ENCODE measurements at regions not wholly inside any gene's neighbourhood (a gene's known extent, or its start where the extent isn't known, plus 50 kb on each side); places are given as distances from the start of the nearest gene placed in this dataset.

DNA sequence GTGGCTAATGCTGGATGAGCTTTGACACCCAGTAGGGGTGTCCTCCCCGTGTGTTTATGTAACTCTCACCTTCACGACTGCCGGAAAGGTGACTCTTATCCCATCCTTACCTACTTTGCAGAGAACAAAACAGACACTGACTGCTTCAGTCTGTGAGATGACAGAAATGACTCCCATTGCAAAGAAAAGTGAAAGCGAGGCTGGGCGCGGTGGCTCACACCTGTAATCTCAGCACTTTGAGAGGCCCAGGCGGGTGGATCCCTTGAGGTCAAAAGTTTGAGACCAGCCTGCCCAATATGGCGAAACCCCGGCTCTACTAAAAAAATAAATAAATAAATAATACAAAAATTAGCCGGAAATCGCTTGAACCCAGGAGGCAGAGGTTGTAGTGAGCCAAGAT, 106.4 kb upstream of the ANO1 start:
- no peak for DNase-seq

DNA sequence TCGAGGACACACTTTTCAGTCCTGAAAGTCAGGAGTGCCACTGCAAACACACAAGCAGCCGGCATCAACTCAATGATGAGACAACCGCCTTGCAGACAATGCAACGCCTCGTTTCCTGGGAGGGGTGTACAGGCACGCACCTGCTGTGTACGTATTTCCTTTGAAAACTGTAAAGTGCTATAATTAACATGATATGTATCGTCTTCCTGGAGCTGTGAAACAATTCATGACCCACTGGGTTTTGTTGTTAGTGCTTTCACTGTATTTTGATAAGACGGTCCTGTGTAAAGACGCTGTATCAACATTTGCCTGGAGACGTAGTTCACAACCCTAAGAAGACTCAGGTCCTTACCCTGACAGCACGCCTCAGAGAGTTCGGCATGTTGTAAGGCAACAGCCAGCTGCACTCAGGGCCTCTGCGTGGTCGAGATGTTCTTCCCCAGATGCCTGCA, 105.7 kb upstream of the ANO1 start:
- no peak for DNase-seq

DNA sequence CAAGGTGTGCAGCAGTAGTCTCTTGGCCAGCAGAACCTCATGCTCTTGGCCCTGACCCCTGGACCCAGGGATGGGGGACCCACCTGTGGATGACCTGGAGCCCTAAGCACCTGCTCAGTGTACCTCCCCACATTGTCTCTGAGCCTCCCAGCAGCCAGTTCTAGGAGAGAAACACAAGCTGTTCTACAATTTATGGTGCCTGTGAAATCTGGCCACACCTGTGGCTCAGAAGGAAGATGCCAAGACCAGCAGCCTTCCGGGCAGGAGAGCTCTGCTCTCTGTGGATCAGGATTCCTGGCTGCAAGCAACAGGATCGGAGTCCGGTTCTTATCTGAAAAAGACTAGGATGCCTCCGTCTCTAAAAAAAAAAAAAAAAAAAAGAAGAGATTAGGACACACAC, 103.6 kb upstream of the ANO1 start:
- no peak for DNase-seq

DNA sequence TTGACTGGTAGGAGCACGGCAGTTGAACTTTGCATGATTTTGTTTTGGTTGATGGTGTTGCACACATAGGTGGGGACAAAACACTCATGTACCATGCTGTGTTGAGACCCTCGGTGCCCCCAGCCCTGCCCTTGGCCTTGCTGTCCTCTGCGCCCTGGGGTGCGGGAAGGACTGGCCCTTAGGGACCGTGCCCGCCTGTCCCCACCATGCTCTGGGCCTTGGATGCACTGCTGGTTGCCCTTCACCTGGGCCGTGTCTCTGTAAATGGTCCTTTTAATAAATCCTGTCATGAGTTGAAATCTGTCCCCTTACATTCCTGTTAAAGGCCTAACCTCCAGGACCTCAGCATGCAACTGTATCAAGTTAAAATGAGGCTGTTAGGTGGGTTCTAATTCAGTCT, 102.3 kb upstream of the ANO1 start:
- DNase-seq, result no peak

DNA sequence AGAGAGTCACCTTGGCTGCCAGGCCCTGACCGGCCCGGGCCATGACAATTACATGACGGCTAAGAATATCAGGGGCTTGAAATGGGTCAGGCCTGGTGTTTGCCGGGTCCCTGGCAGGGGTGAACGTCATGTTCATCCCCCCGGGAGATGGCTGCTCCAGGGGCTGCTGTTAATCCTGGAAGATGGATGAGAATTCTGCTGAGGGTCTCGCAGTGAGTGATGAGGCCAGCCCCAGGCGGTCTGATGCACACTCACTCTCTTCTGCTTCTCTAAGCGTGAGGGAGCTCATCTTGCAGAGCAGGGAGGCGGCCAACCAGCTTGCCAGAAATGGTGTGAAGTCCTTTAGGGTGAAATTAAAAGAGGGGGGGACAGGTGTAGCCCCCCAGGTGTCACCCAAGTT, 101.3 kb upstream of the ANO1 start:
- DNase-seq, result no peak

DNA sequence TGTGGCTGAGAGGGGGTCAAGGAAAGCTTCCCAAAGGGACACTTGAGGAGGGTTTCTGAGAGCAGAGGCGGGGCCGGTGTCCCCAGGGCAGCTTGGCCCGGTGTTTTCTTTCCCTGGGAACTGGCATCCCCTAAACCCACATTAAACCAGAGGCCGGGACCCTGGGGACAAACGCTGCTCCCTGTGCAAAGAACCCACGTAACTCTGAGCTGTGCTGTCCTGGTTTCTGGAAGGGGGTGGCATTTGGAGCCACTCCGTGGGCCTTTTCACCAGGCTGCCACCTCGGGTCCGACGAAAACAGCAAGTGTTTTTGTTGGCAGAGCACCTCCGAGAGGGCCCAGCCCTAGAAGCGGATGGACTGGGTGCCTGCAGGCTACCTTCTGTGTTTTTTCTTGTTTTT, 100.2 kb upstream of the ANO1 start:
- DNase-seq, result no peak

DNA sequence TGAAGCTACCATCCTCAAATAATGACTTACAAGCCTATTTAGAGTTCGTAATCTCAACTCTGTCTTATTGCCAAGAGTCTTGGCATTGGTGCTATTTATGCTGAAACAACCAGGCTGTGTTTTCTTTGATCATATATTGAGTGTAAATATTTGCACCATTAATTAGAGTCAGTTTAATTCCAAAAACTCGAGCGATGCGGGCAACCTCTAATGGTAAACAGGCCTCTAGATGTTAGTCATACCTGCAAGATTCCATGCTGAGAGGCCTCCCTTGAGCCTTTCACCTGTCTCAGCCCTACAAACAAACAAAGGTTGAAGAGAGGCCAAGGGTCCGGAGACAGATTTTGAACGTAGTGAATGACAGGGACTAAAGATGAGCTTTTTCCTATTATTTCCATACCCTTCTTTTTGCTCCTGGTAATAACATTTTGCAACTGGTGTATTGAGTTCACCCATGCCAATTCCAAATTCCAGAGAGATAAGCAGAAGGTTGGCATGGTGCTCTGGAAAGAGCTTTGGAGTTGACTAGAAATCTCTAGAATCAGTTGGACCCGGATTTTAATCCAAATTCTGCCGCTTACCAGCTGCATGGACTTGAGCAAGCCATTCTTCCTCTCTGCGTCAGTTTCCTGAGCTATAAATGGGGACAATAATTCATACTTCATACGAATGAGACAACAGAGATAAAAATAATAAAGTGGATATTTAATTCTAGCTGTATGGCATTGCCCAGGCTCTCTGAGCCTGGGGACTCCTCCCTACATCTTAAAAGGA, 99.1 kb upstream of the ANO1 start:
- DNase-seq, result no peak

DNA sequence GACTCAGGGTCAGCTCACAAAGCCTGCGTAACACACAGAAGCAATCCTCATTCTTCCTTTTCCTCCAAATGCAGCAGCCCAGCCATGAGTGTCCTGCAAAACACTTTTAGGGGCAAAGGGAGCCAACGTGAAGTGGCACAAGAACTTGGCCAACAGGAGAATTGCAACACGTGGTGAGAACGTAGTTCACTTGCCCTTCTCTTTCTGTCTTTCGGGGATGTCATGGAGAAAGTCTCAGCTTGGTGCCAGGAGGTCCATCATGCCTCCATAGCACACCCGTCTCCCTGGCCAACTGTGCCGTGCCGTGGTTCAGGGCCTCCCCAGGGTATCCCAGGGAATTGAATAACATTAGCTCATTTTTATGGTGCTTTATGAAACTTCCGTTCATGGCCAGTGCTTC, 98.5 kb upstream of the ANO1 start:
- no peak for DNase-seq

DNA sequence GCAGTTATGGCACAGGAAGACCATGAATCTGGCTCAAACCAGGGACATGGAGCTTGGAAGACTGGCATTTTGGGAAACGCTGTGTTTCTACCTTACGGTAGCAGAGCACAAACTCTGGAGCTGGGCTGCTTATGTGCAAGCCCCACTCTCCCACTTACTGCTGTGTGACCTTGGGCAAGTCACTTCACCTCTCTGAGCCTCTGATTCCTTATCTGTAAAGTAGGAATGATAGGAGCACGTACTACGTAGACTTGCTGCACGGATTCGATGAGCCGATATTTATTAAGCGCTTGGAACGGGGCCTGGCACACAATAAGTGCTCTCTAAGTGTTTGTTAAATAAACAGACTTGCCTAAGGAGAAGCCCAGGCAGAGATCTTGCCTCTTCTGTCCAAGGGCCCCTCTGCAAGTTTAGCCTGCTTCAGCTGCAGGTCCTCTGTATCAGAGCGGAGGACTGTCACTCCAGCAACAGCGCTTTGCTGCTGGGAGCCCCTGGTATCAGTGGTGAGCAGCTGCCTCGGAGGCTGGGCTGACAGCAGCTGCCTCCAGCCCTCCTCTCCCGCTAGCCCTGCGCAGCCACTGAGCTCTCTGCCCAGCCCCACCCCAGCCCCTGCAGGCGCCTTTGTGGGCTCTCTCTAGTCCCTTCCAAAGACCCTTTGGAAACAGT, 96.9 kb upstream of the ANO1 start:
- DNase-seq, result no peak

DNA sequence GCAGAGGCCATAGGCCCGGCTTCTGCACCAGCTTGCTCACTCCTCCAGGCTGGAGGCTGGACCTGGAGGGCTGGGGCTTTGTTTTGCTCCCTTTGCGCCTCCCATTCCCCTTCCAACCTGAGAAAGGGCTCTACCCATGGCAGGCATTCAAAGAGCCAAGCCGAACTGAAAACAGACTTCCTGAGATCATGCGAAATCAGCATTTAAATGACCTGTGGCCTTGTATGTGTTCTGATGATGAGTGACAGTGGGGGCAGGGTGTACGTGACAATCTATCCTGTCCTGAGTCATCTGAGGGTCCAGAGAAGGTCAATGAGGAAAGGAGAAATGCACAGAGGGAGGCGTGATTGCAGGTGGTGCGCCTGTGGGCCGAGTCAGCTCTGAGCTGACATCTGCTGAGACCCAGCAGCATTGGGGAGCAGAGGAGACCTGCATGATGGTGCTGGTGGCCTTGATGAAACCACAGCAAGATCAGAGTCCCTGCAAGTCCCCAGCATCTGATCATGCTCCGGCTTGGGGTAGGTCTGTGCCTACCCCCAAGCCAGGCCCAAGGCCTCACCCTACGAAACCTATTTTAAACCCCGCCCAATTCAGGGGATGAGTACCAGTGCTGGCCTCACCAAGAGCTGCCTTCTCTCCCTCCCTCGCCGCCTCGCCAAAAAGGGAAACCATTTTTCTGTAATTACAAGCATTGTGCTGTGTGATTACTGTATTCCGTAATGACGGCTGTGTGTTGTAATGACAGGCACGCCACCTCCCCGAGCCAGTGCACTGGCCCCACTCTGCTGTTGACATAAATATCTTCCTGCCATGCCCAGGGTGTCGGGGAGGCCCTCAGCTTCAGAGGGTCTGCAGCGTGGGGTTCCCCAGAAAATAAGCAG, 95.2 kb upstream of the ANO1 start:
- DNase-seq, result no peak

DNA sequence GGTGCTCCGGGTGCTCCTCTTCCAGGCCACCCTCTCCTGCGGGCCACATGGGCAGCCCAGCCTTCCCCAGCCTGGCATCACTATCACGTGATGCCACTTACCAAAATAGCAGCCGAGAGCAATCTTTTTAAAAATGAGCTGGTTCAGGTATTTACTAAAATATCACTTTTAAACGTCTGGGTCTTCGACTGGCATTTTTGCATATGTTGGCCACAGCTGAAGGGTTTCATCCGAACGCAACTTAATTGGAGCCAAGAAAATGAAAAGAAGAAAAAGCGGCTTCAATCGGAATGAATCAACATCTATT, 94.6 kb upstream of the ANO1 start:
- no peak for DNase-seq

DNA sequence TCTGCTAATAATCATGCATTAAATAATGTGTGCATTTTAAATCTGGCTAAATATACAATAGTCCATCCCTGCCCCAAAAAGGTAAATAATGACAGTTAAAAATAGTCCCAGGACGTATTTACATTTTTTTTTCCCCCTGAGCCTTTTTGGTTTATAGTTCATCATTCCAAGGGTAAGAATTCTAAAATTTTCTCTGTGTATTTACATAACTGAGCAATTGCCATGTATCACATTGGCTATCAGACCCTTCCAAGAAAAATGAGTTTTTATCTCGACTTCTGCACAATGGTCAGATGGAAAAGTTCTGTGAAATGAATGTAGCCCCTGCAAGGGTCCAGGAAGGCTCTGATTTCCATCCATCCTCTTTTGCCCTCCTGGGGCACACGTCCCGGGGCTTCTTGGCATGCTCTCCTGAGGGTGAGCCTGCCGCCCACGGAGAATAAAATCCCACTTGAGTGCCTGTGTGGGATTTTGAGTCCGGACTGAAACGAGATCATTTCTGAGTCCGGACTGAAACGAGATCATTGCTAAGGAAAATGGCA, 94.1 kb upstream of the ANO1 start:
- DNase-seq, result no peak

DNA sequence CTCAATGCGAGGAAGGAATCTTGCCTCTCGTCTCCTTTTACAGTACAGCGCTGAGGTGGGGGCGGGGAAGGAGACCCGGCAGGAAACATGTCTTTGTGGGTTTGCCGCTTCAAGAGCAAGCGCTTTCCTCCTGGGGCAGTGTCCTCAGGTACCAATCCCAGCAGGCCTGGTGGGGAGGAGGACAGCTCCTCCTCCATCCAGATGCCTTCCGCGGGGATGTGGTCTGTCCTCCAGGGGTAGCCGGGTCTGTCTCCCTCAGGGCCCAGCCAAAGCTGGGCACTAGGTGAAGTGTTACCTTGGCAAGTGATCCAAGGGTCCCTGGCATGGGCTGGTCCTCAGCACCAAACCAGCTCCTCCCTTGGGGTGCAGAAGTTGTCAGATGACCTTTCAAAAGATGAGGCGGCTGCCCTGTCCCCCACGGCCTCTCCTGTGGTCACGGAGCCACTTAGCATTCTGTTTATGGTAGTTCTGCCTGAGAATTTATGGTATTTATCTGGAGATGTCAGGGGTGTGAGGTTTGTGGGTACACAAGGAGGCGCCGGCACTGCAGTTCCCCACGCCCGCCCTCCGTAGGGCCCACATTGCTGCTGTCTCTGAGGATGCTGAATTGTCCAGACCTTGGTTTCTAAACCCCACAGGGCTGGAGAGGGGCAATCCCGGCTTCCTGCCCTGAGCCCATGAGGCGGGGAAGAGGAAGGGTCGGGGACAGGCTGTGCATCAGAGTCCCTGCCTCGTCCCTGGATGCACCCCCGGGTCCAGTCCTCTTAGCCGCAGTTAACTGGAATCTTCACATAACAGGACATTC, 93.5 kb upstream of the ANO1 start:
- DNase-seq, result no peak

DNA sequence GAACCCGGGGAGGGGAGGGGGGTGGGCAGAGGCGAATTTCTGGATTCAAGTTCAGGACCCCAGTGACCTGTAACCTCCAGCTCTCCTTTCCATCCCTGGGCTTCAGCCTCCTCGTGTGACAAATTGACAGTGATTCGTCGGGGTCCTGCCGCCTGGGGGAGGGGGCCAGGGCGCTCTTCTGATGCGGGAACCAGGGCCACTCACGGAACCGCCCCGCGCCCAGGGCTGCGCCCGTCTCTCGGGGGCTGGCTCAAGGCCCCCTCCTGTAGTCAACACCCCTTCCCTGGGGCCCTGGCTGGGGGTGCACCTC, 92.8 kb upstream of the ANO1 start:
- no peak for DNase-seq

DNA sequence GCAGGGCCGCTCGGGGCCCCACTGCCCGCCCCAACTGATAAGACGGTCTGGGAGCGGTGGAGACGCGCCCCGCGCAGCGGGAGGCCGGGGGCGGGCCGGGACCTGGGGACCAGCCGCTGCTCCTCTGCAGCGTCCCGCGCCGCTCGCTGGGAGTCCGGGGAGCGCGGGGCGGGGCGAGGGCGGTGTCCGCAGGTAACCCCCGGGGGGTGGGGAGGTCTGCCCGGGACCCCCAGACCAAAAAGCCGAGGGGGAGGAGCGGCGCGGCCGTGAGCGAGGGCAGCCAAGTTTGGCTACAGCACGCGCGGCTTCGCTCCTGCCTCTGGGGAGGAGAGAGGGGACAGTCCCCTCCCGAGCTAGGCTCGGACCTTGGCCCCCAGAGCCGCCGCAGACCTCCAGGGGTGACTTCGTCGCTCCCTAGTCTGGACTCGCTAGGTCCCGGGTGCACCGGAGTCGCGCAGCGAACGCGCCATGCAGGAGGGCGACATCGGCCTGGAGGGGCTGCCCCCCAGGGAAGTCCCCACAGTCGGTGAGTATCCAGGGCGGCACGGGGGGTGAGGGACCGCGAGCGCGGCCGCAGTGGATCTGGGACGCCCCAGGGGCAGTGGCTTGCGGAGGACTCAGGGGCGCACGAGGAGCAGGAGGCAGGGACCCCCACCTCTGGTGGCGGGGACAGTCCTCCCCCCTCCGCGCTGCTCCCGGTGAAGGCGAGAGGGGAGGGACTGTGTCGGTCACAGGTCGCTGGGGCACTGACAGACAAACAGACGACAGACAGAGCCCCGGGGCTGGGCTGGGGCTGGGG, 92.3 kb upstream of the ANO1 start:
- DNase-seq, result no peak

DNA sequence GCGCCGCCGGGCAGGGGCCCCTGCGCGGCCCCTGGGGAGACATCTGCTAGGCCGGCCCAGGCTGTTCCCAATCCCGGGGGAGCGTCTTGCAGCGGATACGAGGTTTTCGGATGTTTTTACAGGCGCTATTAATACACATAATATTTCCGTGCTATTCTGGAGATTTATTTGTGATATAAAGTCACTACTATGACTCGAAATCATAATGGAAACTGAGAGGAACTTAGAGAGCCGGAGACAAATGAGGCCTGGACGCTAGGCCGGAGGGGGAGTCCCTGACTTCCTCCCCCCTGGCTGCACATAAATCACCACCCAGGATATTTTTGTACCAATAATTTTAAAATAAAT, 91.7 kb upstream of the ANO1 start:
- DNase-seq, result no peak

DNA sequence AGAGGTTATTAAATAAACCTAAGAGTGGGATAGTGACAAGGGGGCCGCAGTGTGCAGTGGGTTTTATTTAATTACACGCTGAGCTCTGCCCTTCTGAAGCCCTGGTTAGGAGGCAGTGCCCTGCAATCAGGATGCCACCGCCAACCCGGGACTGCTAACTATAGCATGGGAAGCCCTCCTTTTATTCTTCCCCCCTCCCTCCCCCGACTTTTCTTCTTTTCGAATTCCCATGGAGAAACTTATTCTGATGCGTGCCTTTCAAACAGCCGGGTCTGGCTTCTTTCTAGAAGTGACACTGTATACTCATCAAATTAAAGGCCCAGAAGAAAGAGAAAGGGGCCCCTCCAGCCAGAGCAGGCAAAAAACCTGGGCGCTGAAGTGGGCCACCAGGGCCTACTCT, 91.3 kb upstream of the ANO1 start:
- no peak for DNase-seq

DNA sequence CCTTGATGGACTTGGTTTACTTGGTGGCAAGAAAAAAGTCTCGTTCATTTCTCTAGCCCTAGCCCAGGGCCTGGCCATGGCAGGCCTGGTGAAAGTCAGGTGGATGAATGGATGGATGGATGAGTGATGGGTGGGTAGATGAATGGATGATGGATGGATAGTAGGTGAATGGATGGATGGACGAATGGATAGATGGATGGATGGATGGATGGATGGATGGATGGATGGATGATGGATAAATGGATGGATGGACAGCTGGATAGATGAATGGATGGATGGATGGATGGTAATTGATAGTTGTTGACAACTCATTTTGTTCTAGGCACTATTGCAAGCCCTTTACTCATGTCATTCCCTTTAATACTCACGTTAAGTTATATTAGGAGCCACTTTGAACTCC, 86.1 kb upstream of the ANO1 start:
- DNase-seq, result no peak

DNA sequence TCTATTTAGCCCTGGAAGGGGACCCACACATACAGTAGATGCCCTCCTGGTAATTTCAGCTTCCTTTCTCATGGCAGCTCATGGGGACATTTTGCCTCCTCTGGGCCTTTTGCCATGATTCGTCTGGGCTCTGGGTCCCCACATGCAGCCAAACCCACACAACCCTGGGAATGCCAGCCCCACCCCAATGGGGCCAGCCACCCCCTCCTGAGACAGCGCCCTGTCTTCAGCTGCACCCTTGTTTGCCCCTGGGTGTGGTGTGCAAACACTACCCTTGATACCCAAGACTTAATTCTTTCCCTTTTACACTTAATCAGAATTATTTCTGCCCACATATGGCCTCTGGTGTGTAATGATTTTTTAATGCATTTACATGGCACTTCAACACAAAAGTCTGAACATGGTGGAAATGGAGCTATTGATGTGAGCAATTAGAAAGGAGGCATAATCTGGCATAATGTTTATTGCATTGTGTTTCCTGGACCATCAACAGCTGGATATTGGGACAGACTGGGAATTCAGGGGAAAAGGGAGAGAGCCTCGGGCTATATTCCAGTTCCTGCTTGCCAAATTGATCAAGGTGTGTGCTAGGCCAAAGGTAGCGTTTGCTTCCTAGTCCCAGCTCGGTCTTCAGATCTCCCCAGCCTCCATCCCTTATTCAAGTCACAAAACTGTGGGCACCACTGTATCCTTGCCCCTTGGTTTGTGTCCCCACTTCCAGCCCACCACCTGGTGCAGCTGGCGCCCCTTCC, 85.0 kb upstream of the ANO1 start:
- no peak for DNase-seq

DNA sequence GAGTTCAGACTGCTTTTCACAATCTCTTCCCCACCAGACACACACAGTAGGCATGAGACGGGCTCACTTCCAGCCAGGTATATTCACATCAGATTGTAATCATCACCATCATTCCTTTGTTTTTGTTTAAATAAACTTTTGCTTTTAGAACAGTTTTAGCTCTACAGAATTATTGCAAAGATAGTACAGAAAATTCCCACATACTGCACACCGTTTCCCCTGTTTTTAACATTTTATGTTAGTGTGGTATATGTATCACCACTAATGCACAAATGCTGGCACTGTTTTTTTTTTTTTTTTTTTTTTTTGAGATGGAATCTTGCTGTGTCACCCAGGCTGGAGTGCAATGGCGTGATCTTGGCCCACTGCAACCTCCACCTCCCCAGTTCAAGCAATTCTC, 83.3 kb upstream of the ANO1 start:
- DNase-seq, result no peak

DNA sequence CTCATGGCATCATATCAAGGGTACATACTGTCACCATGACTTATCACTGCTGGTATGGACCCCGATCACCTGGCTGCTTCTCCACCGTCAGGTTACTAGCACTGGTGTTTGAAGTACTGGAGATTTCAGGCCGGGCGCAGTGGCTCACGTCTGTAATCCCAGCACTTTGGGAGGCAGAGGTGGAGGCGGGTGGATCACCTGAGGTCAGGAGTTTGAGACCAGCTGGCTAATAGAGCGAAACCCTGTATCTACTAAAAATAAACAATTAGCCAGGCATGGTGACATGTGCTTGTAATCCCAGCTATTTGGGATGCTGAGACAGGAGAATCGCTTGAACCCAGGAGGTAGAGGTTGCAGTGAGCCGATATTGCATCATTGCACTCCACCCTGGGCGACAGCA, 82.4 kb upstream of the ANO1 start:
- no peak for DNase-seq
